ENCODE measurements at regions not wholly inside any gene's neighbourhood (a gene's known extent, or its start where the extent isn't known, plus 50 kb on each side); places are given as distances from the start of the nearest gene placed in this dataset.

GRCh38 chr7:13061115-13061514 lies 373.7 kb downstream of the ARL4A start:
- TF ChIP-seq POLR2AphosphoS5 (IDR thresholded peaks at IDR 0.05; ENCODE audit: low read depth, low read length) (no peak), POLR2A (IDR thresholded peaks at IDR 0.05; ENCODE audit: low read depth, low read length) (no peak)

All from GM12892 (cell line).